ENCODE measurements at regions not wholly inside any gene's neighbourhood (a gene's known extent, or its start where the extent isn't known, plus 50 kb on each side); places are given as distances from the start of the nearest gene placed in this dataset.

DNA sequence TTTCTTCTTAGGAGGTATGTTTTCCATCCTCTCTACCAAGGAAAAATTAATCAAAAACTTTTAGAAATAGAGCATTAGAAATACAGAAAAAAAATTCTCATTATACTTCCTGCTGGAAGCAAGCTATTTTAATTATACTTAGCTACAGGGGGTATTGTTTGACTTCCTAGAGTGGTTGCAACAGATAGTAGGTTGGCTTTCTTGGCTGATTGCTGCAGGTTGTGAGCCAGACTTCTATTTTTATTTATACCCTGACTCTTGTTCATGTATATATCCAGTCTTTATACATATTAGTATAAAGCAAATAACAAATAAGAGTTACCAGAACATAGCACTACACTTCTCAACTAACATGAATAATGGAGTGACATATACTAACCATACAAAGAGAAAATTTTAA is 460.8 kb upstream of the REG3G start:
- Histone ChIP-seq H3K36me3 (no peaks in the 10 kb centered on the region), H3K4me3 (no peak overlapping the region), H3K9me3 (no peaks in the 10 kb centered on the region), H3K4me1 (no peaks in the 10 kb centered on the region), H3K27ac (no peak overlapping the region), H3K27me3 (no peaks in the 10 kb centered on the region)
- intact Hi-C loops (cut with DNase I), result no loop called here
- TF ChIP-seq, protein P1, sequence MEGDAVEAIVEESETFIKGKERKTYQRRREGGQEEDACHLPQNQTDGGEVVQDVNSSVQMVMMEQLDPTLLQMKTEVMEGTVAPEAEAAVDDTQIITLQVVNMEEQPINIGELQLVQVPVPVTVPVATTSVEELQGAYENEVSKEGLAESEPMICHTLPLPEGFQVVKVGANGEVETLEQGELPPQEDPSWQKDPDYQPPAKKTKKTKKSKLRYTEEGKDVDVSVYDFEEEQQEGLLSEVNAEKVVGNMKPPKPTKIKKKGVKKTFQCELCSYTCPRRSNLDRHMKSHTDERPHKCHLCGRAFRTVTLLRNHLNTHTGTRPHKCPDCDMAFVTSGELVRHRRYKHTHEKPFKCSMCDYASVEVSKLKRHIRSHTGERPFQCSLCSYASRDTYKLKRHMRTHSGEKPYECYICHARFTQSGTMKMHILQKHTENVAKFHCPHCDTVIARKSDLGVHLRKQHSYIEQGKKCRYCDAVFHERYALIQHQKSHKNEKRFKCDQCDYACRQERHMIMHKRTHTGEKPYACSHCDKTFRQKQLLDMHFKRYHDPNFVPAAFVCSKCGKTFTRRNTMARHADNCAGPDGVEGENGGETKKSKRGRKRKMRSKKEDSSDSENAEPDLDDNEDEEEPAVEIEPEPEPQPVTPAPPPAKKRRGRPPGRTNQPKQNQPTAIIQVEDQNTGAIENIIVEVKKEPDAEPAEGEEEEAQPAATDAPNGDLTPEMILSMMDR (IDR thresholded peaks at IDR 0.05), result no peak
- no peak for DNase-seq (ENCODE audit: low spot score in 2 of 2)

DNA sequence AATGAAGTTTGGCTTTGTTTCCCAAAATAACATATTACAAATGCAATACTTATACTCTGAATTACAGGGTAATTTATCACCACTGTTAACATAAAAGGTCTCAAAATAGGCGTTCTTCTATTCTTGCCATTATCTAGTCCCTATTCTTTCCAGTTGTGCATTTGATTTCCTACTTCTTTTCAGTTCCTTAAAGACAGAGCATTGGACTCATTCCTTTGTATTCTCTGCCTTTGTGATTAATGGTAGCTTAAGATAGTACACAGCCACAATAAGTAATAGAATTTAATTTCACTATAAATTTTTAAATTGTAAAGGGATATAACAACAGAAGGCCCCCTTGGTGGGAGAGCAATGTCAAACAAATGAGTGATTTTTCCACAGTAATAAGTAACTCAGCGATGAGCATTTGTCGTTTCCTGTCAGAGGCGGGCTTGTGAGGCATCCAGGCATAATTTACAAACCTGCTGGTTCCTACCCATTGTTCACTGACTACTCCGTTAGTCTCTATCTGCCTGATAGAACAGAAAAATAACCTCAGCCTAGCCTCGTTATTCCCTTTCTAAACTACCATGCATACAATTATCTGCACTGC is 456.6 kb upstream of the REG3G start:
- Histone ChIP-seq H3K4me3 (no peak overlapping the region), H3K4me1 (no peaks in the 10 kb centered on the region), H3K9me3 (no peaks in the 10 kb centered on the region), H3K27ac (no peak overlapping the region), H3K27me3 (no peaks in the 10 kb centered on the region), H3K36me3 (no peaks in the 10 kb centered on the region)
- intact Hi-C loops (cut with DNase I), result no loop called here
- TF ChIP-seq, protein P1 (IDR thresholded peaks at IDR 0.05), result no peak
- DNase-seq (ENCODE audit: low spot score in 2 of 2), result no peak

DNA sequence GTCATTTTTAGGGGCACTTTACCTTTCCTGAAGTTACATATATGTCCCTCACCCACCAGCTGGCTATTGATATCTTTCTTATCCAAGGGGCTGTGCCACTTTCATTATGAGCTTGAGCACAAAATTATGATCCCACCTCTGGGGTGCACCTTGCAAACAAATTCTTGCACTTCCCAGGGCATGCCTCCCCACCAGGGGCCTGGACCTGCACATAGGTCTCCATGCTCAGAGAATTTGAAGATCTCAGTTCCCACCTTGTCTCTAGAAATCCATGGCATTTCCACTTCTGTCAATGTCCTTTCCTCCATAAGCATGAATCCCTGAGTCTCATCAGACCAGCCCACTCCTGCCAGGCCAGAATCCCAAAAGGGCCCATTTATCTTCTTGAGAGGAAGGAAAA is 449.1 kb upstream of the REG3G start:
- TF ChIP-seq, protein P1 (IDR thresholded peaks at IDR 0.05), result no peak
- H3K36me3 ChIP-seq, result no peaks in the 10 kb centered on the region
- H3K4me1 ChIP-seq, result no peaks in the 10 kb centered on the region
- H3K27ac ChIP-seq, result no peak overlapping the region
- H3K4me3 ChIP-seq, result no peak overlapping the region
- no peaks in the 10 kb centered on the region for H3K9me3 ChIP-seq
- intact Hi-C loops (cut with DNase I), result no loop called here
- DNase-seq (ENCODE audit: low spot score in 2 of 2), result no peak
- H3K27me3 ChIP-seq, result no peaks in the 10 kb centered on the region

DNA sequence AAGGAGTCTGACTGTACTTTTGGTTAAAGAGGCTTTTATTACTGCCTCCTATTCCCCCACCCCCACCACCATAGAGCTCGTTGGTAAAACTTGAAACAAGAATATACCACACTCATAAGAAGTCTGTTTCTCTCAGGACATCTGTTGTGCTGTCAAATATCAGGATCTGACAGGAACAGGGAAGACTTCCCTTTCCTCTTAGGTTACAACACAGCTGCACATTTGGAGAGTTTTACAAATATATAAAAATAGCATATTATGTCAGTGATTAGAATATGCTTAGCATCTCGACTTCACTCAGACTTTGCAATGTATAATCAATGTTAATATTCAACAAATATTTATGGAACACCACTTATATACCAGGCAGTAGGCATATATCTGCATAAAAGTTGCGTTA is 439.6 kb upstream of the REG3G start:
- DNase-seq (ENCODE audit: low spot score in 2 of 2), result no peak
- Histone ChIP-seq H3K9me3 (no peaks in the 10 kb centered on the region), H3K27ac (no peak overlapping the region), H3K27me3 (no peaks in the 10 kb centered on the region), H3K36me3 (no peaks in the 10 kb centered on the region), H3K4me3 (no peak overlapping the region), H3K4me1 (no peaks in the 10 kb centered on the region)
- TF ChIP-seq, protein P1 (IDR thresholded peaks at IDR 0.05), result no peak
- intact Hi-C loops (cut with DNase I), result no loop called here

DNA sequence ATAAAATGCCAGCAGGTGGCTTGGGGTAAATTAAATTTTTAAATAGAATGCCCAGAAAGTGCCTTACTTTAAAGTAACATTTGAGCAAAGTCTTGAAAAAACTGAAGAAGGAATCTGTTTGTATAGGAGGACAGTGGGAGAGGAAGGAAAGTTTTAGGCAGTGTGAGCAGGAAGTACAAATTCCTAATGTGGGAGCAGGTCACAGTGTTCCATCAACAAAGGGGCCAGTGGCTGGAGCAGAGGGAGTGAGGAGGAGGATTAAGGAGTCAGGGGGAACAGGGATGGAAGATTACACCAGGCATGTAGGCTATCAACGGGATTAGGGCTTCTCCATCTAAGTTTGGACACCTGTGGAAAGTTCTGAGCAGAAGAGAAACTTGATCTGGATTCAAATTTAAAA is 439.2 kb upstream of the REG3G start:
- no peak overlapping the region for H3K27ac ChIP-seq

More for the DNA sequence above, 439.2 kb upstream of the REG3G start:
- no peak for DNase-seq (ENCODE audit: low spot score in 2 of 2)
- intact Hi-C loops (cut with DNase I), result no loop called here
- no peaks in the 10 kb centered on the region for H3K9me3 ChIP-seq
- H3K4me3 ChIP-seq, result no peak overlapping the region
- H3K27me3 ChIP-seq, result no peaks in the 10 kb centered on the region
- no peaks in the 10 kb centered on the region for H3K36me3 ChIP-seq
- TF ChIP-seq, protein P1 (IDR thresholded peaks at IDR 0.05), result no peak
- no peaks in the 10 kb centered on the region for H3K4me1 ChIP-seq
